ENCODE measurements at regions not wholly inside any gene's neighbourhood (a gene's known extent, or its start where the extent isn't known, plus 50 kb on each side); places are given as distances from the start of the nearest gene placed in this dataset.

DNA sequence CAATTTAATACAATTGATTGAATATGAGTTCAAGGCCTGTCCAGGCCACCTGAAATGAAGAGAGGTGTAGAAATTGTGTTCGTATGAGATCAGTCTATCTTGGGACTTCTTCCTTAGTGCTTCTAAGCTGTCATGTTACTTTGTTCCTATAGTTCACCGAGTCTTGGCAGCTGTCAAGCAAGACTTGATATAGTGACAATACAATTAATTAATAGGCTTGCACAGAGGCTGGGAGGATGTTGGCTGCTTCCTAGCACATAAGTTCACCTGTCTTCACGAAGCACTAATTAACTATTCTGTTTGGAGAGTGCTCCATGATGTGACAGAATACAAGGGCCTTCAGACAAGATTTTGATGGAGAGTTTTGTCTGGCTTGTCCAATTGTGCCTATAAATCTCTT, 103.7 kb upstream of the CD96 start:
- WGBS, 2 experiments (ENCODE audit: extremely low coverage in 1 of 2, insufficient coverage in 1 of 2, insufficient read length in 1 of 2, insufficient replicate concordance in 2 of 2, low coverage in 1 of 2, low lambda C conversion rate in 2 of 2, missing lambda C conversion rate in 1 of 2), result 88% methylated on average over 3 of the region's 3 CpGs; no CpG with 5 or more reads in 1 of the 2 experiments
- TF ChIP-seq EGR1 (IDR thresholded peaks at IDR 0.05; ENCODE audit: borderline replicate concordance, low read depth, low read length) (no peak), CBX8 (IDR thresholded peaks at IDR 0.05; ENCODE audit: borderline replicate concordance, low read depth, low read length) (no peak), SP2 (IDR thresholded peaks at IDR 0.05; ENCODE audit: low read length) (no peak), YY1 (IDR thresholded peaks at IDR 0.05; ENCODE audit: low read depth, low read length) (no peak), EZH2 (IDR thresholded peaks at IDR 0.05; ENCODE audit: low read depth, low read length, severe bottlenecking) (no peak), RNF2 (IDR thresholded peaks at IDR 0.05; ENCODE audit: borderline replicate concordance, low read depth, low read length, missing control alignments, poor library complexity, severe bottlenecking) (no peak), CEBPB (IDR thresholded peaks at IDR 0.05; ENCODE audit: low read depth, low read length) (no peak), SP4 (IDR thresholded peaks at IDR 0.05; ENCODE audit: low read length) (no peak), TCF12 (IDR thresholded peaks at IDR 0.05; ENCODE audit: low read depth, low read length) (no peak), CHD1 (IDR thresholded peaks at IDR 0.05; ENCODE audit: low read depth, low read length) (no peak), POLR2A (IDR thresholded peaks at IDR 0.05; ENCODE audit: control extremely low read depth in 1 of 2, low read depth in 2 of 2, low read length in 2 of 2) (no peak), NRF1 (IDR thresholded peaks at IDR 0.05; ENCODE audit: low read depth, low read length) (no peak), ZNF274 (IDR thresholded peaks at IDR 0.05; ENCODE audit: borderline replicate concordance, extremely low read depth, low read length) (no peak), PHF8 (conservative IDR thresholded peaks at IDR 0.05; ENCODE audit: low read depth, low read length) (no peak), RXRA (IDR thresholded peaks at IDR 0.05; ENCODE audit: insufficient read depth, low read depth, low read length) (no peak)
- TF ChIP-seq, protein P1, sequence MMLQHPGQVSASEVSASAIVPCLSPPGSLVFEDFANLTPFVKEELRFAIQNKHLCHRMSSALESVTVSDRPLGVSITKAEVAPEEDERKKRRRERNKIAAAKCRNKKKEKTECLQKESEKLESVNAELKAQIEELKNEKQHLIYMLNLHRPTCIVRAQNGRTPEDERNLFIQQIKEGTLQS (IDR thresholded peaks at IDR 0.05; ENCODE audit: insufficient read depth, low read depth, low read length), result no peak

More for the DNA sequence above, 103.7 kb upstream of the CD96 start:
- Histone ChIP-seq H3K23ac (ENCODE audit: insufficient read length) (no peak overlapping the region), H3K79me2 (ENCODE audit: control insufficient read depth in 1 of 2, insufficient read depth in 2 of 2, low read length in 2 of 2) (no peaks in the 10 kb centered on the region), H2BK15ac (ENCODE audit: low read length) (no peak overlapping the region), H3K23me2 (ENCODE audit: low read depth, low read length) (no peaks in the 10 kb centered on the region), H4K20me1 (replicated peaks in 1 of 2; ENCODE audit: control insufficient read depth in 1 of 2, insufficient read depth in 2 of 2, low read length in 2 of 2) (no peaks in the 10 kb centered on the region), H3K14ac (ENCODE audit: insufficient read length) (no peak overlapping the region), H4K5ac (ENCODE audit: insufficient read length, low read depth, low read length) (no peak overlapping the region), H3K79me1 (ENCODE audit: low read depth, low read length) (no peaks in the 10 kb centered on the region), H3K27me3 (replicated peaks in 1 of 4; ENCODE audit: control insufficient read depth in 3 of 4, extremely low read depth in 1 of 4, insufficient read depth in 3 of 4, low read length in 3 of 4) (no peaks in the 10 kb centered on the region), H3K56ac (replicated peaks; ENCODE audit: insufficient read length, low read depth, low read length) (no peak overlapping the region), H2BK20ac (ENCODE audit: low read length) (no peak overlapping the region), H3K36me3 (ENCODE audit: control insufficient read depth in 2 of 4, insufficient read depth in 4 of 4, low read length in 3 of 4) (no peaks in the 10 kb centered on the region), H4K91ac (replicated peaks; ENCODE audit: insufficient read length, low read length) (no peak overlapping the region), H2AK5ac (ENCODE audit: low read depth, low read length) (no peak overlapping the region), H4K8ac (ENCODE audit: extremely low read depth, insufficient read depth, low read length) (no peak overlapping the region), H2BK5ac (ENCODE audit: low read depth, low read length) (no peak overlapping the region), H3K9me3 (ENCODE audit: insufficient read depth in 2 of 2, low read depth in 1 of 2, low read length in 1 of 2) (no peaks in the 10 kb centered on the region), H2AFZ (ENCODE audit: low read length) (no peak overlapping the region), H3K18ac (ENCODE audit: extremely low read depth, low read length) (no peak overlapping the region), H2BK12ac (ENCODE audit: low read depth, low read length) (no peak overlapping the region), H3K4me3 (ENCODE audit: extremely low read depth in 1 of 4, insufficient read depth in 2 of 4, low read depth in 3 of 4, low read length in 4 of 4) (no peak overlapping the region), H3K4ac (replicated peaks; ENCODE audit: insufficient read length, low read depth, low read length) (no peak overlapping the region), H3K4me1 (replicated peaks in 1 of 4; ENCODE audit: control insufficient read depth in 3 of 4, insufficient read depth in 4 of 4, low read length in 3 of 4) (no peaks in the 10 kb centered on the region), H3K9ac (replicated peaks in 1 of 4; ENCODE audit: extremely low read depth in 1 of 4, low read depth in 3 of 4, low read length in 3 of 4) (no peak overlapping the region), H3K4me2 (ENCODE audit: insufficient read depth in 1 of 2, low read depth in 2 of 2, low read length in 2 of 2) (no peak overlapping the region), H3K27ac (ENCODE audit: low read depth, low read length) (no peak overlapping the region), H2BK120ac (replicated peaks; ENCODE audit: low read depth, low read length) (no peak overlapping the region)
- CTCF ChIA-PET (ENCODE audit: partially characterized antibody), result interaction anchor here (1.1 kb wide), 1 partner anchor 11 kb away, joined by 5 read pairs; no protein-coding TSS in a partner anchor
- FAIRE-seq, result no peak
- POLR2A ChIA-PET (ENCODE audit: partially characterized antibody), result no interaction called here
- DNase-seq (ENCODE audit: low read depth in 1 of 2, low spot score in 2 of 2), result no peak

Measured in H1 (cell line).